ENCODE measurements at regions not wholly inside any gene's neighbourhood (a gene's known extent, or its start where the extent isn't known, plus 50 kb on each side); places are given as distances from the start of the nearest gene placed in this dataset.

GRCh38 chr12:116473416-116473815 lies 85.8 kb upstream of the MAP1LC3B2 start:
- Histone ChIP-seq H3K4me3 (ENCODE audit: low read depth, low read length) (no peak overlapping the region), H3K9me3 (ENCODE audit: severe bottlenecking) (no peaks in the 10 kb centered on the region), H3K27ac (no peak overlapping the region), H3K27me3 (ENCODE audit: insufficient read depth, low read depth, severe bottlenecking) (no peaks in the 10 kb centered on the region), H3K36me3 (no peaks in the 10 kb centered on the region)
- no peak for TF ChIP-seq CTCF (IDR thresholded peaks at IDR 0.05; ENCODE audit: low read depth, low read length)
- no peak for DNase-seq

- Histone ChIP-seq H3K27ac (no peak overlapping the region), H3K4me3 (ENCODE audit: low read depth, low read length) (no peak overlapping the region), H3K36me3 (no peaks in the 10 kb centered on the region), H3K27me3 (ENCODE audit: insufficient read depth, low read depth, severe bottlenecking) (no peaks in the 10 kb centered on the region), H3K9me3 (ENCODE audit: severe bottlenecking) (no peaks in the 10 kb centered on the region)
- DNase-seq, result no peak
- no peak for TF ChIP-seq CTCF (IDR thresholded peaks at IDR 0.05; ENCODE audit: low read depth, low read length)
Measured at GRCh38 chr12:116474331-116474730, 84.8 kb upstream of the MAP1LC3B2 start.

GRCh38 chr12:116474899-116475298 lies 84.3 kb upstream of the MAP1LC3B2 start:
- Histone ChIP-seq H3K27ac (no peak overlapping the region), H3K27me3 (ENCODE audit: insufficient read depth, low read depth, severe bottlenecking) (no peaks in the 10 kb centered on the region), H3K9me3 (ENCODE audit: severe bottlenecking) (no peaks in the 10 kb centered on the region), H3K36me3 (no peaks in the 10 kb centered on the region), H3K4me3 (ENCODE audit: low read depth, low read length) (no peak overlapping the region)
- no peak for DNase-seq
- TF ChIP-seq CTCF (IDR thresholded peaks at IDR 0.05; ENCODE audit: low read depth, low read length), result no peak

GRCh38 chr12:116476227-116476822 lies 82.9 kb upstream of the MAP1LC3B2 start:
- no peak for DNase-seq
- TF ChIP-seq CTCF (IDR thresholded peaks at IDR 0.05; ENCODE audit: low read depth, low read length), result no peak
- no peaks in the 10 kb centered on the region for H3K36me3 ChIP-seq
- no peak overlapping the region for H3K27ac ChIP-seq
- no peak overlapping the region for H3K4me3 ChIP-seq (ENCODE audit: low read depth, low read length)
- no peaks in the 10 kb centered on the region for H3K9me3 ChIP-seq (ENCODE audit: severe bottlenecking)
- no peaks in the 10 kb centered on the region for H3K27me3 ChIP-seq (ENCODE audit: insufficient read depth, low read depth, severe bottlenecking)

- no peak overlapping the region for H3K4me3 ChIP-seq (ENCODE audit: low read depth, low read length)
- DNase-seq, result no peak
- H3K27me3 ChIP-seq (ENCODE audit: insufficient read depth, low read depth, severe bottlenecking), result no peaks in the 10 kb centered on the region
- no peaks in the 10 kb centered on the region for H3K36me3 ChIP-seq
- no peaks in the 10 kb centered on the region for H3K9me3 ChIP-seq (ENCODE audit: severe bottlenecking)
- H3K27ac ChIP-seq, result no peak overlapping the region
- TF ChIP-seq CTCF (IDR thresholded peaks at IDR 0.05; ENCODE audit: low read depth, low read length), result no peak
Measured at GRCh38 chr12:116478243-116478773, 80.9 kb upstream of the MAP1LC3B2 start.

Data from WERI-Rb-1 (cell line).